Kidney epithelial cell (primary cell): ENCODE measurements at regions not wholly inside any gene's neighbourhood (a gene's known extent, or its start where the extent isn't known, plus 50 kb on each side); places are given as distances from the start of the nearest gene placed in this dataset.

Experiments
- DNase-seq: peaks from one replicate; pipeline ENCODE4 v3.0.0-alpha.2; 2010; ENCODE audit warnings: low read depth
- H3K27me3 ChIP-seq: 2 replicates; pipeline ENCODE4 v1.6.0; 2011; ENCODE audit warnings: low read length; ENCODE audit not compliant: control insufficient read depth, insufficient read depth
- H3K36me3 ChIP-seq: 2 replicates; pipeline ENCODE4 v1.5.1; 2011; ENCODE audit warnings: low read length; ENCODE audit not compliant: control insufficient read depth, insufficient read depth
- H3K4me3 ChIP-seq: 2 replicates; pipeline ENCODE4 v1.5.1; 2011; ENCODE audit warnings: low read depth, mild to moderate bottlenecking, control low read depth, low read length
- TF ChIP-seq, protein P1 (sequence below): IDR thresholded peaks from 2 replicates; pipeline ENCODE4 v1.5.1; 2011; ENCODE audit warnings: mild to moderate bottlenecking, moderate library complexity, low read length, control low read depth, inconsistent platforms; ENCODE audit not compliant: insufficient read depth, poor library complexity, severe bottlenecking

DNA sequence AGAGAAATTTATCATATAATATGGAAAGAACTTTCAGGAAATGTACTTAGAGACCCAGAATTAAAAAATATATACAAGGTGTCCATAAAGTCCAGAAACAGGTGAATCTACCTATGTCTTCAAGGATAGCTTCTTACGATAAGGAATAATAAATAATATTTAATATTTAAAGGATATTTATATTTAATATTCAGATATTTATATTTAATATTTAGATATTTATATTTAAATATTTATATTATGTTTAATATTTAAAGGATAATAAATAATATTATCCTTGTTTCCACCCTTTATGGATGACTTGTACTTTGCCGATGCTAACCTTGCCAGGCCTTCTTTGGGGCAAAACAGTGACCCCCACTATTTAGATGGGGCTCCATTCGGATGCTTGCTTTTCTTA lies 169.5 kb upstream of the CADM1 start:
- no peak for DNase-seq
- TF ChIP-seq, protein P1, sequence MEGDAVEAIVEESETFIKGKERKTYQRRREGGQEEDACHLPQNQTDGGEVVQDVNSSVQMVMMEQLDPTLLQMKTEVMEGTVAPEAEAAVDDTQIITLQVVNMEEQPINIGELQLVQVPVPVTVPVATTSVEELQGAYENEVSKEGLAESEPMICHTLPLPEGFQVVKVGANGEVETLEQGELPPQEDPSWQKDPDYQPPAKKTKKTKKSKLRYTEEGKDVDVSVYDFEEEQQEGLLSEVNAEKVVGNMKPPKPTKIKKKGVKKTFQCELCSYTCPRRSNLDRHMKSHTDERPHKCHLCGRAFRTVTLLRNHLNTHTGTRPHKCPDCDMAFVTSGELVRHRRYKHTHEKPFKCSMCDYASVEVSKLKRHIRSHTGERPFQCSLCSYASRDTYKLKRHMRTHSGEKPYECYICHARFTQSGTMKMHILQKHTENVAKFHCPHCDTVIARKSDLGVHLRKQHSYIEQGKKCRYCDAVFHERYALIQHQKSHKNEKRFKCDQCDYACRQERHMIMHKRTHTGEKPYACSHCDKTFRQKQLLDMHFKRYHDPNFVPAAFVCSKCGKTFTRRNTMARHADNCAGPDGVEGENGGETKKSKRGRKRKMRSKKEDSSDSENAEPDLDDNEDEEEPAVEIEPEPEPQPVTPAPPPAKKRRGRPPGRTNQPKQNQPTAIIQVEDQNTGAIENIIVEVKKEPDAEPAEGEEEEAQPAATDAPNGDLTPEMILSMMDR: no peak
- Histone ChIP-seq H3K4me3 (no peak overlapping the region), H3K36me3 (no peaks in the 10 kb centered on the region), H3K27me3 (no peaks in the 10 kb centered on the region)

DNA sequence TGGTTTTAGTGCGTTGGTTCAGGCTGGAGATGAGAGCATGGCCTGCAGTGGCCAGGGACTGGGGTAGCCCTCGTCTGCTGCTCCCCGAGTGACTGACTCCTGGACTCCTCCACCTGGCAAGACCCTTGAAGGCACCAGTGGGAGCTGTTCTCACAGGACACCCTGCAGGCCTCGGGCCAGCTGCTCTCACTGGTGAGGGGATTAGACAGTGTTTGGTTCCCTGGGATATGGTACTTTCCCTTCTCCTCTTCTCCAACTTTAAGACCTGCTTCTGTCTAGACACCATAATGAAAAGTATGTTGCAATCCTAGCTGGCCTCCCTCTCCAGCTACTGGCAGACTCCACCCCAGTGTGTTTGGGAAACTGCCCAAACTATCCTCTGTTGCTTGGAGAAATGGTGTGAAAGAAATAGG lies 168.8 kb upstream of the CADM1 start:
- TF ChIP-seq, protein P1: no peak
- no peak for DNase-seq

DNA sequence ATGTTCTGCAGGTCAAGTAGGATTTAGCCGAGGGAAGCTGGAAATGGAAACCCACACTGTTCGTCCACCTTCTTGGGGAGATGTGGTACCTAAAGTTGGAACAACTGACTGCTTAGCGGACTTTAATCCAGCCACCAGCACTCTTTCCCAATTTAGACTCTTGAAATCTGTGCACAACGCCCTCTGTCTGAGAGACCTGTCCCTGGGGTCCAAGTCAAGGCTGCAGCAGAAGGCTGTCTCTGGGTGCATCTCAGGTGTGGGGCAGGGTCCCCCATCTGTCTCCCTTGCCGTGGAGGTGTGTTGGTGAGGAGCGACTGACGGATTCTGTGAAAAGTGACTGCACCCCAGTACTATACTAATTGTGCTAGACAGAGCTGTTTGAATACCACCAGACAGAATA lies 168.2 kb upstream of the CADM1 start:
- Histone ChIP-seq H3K4me3 (no peak overlapping the region), H3K36me3 (no peaks in the 10 kb centered on the region), H3K27me3 (no peaks in the 10 kb centered on the region)
- DNase-seq: no peak
- TF ChIP-seq, protein P1: no peak

More for the DNA sequence above, 168.8 kb upstream of the CADM1 start:
- no peaks in the 10 kb centered on the region for H3K27me3 ChIP-seq
- no peak overlapping the region for H3K4me3 ChIP-seq
- H3K36me3 ChIP-seq: no peaks in the 10 kb centered on the region

DNA sequence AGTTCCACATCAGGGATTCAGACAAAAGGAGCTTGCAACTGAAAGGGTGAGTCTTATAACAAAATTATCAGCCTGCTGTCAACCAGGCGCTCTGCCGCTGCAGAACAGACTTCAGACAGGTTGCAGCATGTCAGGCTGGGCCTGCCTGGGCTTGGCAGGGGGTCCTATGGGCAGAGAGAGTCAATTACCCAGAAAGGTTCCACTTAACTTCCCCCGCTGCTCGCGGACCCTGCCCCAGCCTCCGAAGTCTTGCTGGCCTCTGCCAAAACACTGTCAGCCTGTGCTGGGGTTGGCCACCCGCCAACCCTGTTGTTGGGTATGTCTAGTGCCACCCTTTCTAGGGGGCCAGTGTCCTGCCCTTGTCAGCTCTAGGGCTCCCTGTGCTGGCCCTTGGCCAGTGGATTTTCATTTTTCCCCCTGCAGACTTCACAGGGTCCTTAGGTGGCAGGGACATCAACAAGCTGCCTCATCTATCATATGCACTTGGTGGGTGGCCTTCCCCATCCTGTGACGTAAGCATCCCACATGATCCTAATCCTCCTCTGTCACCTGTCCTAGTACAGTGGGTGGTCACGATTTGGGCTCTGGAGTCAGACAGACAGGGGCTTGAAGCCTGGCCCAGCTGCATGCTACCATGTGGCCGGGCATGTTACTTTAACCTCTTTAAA lies 166.5 kb upstream of the CADM1 start:
- TF ChIP-seq, protein P1: no peak
- no peak for DNase-seq
- no peaks in the 10 kb centered on the region for H3K36me3 ChIP-seq
- H3K4me3 ChIP-seq: no peak overlapping the region
- no peaks in the 10 kb centered on the region for H3K27me3 ChIP-seq

DNA sequence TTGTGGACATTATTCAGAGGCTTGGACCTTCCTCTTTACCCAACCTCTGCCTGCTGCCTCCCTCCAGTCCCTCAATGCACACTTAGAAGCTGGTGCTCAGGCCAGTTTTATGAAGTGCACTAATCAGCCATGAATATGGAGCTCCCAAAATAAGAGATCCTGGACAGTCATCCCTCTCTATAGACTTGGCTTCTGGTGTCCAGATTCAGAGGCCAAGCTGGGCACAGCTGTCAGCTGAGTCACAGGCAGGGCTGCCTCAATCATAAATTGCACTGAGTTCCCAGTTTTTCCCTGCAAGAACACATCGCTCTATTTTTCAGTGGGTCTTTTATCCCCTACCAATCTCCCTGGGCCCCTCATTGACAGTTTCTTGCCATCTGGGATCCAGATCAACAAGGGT lies 161.7 kb upstream of the CADM1 start:
- TF ChIP-seq, protein P1: no peak
- H3K4me3 ChIP-seq: no peak overlapping the region
- DNase-seq: no peak
- H3K36me3 ChIP-seq: no peaks in the 10 kb centered on the region
- H3K27me3 ChIP-seq: no peaks in the 10 kb centered on the region
